NCI-H2107 treated with DMSO at 0.1 percent for 48 hours (cell line): ENCODE measurements at regions not wholly inside any gene's neighbourhood (a gene's known extent, or its start where the extent isn't known, plus 50 kb on each side); places are given as distances from the start of the nearest gene placed in this dataset.
A peak's percentile ranks its signal among the peaks of the same experiment; 100 is the strongest.

Experiments used
- DNase-seq: peaks from one replicate; lab custom pipeline; 2025; ENCODE audit not compliant: unreplicated experiment; lab: John Stamatoyannopoulos, UW

DNA sequence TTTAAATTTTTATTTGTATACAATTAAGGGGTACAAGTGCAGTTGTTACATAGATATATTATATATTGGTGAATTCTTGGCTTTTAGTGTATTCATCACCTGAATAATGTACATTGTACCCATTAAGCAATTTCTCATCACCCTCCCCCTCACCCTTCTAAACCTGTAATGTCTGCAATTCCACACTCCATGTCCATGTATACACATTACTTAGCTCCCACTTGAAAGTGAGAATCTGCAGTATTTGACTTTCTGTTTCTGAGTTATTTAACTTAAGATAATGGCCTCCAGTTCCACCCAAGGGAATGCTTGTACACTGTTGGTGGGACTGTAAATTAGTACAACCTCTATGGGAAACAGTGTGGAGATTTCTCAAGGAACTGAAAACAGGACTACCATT is 383.2 kb upstream of the KCNMB2 start:
- no peak for DNase-seq

DNA sequence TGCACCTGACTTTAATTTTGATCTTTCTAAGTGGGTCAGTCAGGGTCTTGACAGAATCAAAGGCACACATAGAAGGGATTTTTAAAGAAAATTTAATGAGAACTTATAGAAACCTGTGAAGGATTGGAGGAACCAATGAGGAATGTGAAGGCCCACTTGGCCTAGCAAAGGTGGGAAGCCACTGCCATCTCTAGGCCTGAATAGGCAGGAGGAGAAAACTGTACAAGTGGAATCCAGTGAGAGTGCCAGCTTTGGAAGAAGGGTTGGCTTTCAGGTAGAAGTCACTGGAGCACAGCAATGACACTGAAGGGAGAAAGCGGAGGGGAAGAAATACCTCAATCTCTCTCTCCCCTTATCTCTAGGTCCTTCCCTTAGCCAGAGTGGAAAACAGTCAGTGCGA is 380.7 kb upstream of the KCNMB2 start:
- DNase-seq, result peak; percentile 33

GRCh38 chr3:178156301-178156700 is 379.9 kb upstream of the KCNMB2 start:
- no peak for DNase-seq

DNA sequence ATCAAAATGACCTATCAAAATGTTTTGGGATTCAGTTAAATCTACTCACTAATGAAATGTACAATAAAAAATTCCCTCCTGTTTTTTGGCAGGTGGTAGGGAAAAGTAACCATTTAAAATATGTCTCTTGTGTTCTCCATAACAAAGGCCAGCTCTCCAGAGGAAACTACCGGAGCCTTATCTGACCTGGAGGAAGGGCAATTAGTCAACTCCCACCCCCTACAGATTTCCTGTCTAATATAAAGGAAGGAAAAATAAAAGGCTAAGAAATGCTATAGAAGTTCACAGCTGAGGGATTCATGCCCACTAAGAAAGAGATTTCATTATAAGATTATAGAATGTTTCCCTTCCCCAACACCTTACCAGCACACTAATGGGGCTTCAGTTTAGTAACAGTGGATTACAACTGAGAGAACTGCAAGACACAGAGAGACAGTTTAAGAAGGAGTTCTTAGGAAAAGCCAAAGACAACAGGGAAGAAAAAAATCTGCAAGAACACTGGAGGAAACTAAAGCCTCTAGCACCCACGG is 376.5 kb upstream of the KCNMB2 start:
- DNase-seq, result no peak

DNA sequence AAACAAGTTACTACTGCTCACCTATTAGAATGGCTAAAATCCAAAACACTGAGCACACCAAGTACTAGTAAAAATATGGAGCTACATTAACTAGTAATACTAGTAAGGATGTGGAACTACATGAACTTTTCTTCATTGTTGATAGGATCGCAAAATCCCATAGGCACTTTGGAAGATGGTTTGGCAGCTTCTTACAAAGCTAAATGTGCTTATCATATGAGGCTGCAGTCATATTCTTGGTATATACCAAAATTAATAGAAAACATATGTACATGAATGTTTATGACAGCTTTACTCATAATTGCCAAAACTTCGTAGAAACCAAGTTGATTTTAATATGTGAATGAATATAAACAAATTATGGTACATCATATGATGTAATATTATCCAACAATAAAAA is 366.8 kb upstream of the KCNMB2 start:
- no peak for DNase-seq

GRCh38 chr3:178170698-178171535 is 365.3 kb upstream of the KCNMB2 start:
- peak; percentile 83 for DNase-seq

DNA sequence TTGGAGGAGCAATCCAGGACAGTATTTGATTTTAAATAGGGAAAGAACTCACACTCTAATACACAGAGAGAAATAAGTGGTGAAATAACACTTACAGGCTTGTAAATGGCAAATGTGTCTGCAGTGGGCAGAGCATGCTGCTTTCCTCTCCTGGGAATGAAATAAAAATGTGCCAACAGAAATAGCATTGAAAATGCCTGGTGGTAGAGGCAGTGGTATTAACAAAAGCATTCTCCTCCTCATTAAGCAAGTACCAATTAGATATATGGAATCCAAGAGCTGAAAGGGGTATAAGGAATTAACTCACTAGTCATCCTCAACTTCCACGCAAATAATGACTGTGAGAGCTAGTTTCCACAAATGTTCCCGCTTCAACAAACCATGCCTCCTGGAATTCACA is 364.1 kb upstream of the KCNMB2 start:
- no peak for DNase-seq

GRCh38 chr3:178174201-178174915 is 361.9 kb upstream of the KCNMB2 start:
- DNase-seq, result no peak

DNA sequence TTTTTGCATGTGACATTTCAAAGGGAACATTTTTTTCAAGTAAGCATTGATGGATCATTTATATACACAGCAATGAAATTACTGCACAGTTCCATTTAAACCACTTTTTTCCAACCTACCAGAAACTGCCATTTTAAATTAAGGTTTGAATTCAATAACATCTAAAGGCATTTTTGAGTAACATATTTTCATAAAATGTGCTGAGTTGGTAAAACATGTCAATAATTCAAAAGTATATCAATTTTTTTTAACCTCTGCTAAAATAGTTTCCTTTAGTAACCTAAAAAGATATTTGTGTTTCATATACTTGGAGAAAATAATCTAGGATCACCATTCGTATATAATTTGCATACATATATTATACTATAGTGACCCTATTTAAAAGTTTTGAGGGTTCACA is 355.1 kb upstream of the KCNMB2 start:
- DNase-seq, result no peak

DNA sequence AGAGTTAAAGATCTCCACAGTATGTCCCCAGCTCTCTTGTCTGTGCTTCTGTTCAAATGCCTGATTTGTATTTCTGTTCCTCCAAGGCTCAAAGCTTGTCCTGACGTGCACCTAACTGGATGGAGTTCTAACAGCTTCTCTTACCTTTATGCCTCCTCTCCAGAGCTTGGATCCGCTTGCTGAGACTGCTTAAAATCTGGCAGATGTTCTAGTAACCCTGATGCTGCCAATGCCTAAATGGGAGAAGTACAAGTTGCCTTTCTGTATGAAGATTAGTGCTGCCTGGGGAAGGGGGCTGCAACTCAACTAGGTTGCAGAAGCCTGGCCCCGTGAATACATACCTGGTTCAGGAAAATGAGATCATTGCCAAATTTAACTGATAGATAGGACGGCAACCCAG is 354.5 kb upstream of the KCNMB2 start:
- DNase-seq, result no peak

- no peak for DNase-seq
Observed at GRCh38 chr3:178182337-178182779, 353.9 kb upstream of the KCNMB2 start.

- no peak for DNase-seq
Observed at GRCh38 chr3:178184833-178185232, 351.4 kb upstream of the KCNMB2 start.

DNA sequence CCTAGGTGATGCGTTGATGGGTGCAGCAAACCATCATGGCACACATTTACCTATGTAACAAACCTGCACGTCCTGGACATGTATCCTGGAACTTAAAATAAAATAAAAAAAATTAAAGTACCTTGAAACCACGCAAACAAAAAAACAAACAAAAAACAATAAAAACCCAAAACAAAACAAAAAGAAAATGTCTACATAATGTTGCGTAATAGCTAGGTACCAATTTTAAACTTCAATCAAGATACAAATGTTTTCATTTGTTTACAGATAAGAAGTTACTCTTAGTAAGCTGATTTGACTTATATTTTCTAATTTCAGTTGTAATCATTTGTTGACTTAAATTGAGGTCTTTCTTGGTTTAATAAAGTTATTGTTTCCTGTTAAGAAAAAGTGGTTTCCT is 349.6 kb upstream of the KCNMB2 start:
- no peak for DNase-seq

DNA sequence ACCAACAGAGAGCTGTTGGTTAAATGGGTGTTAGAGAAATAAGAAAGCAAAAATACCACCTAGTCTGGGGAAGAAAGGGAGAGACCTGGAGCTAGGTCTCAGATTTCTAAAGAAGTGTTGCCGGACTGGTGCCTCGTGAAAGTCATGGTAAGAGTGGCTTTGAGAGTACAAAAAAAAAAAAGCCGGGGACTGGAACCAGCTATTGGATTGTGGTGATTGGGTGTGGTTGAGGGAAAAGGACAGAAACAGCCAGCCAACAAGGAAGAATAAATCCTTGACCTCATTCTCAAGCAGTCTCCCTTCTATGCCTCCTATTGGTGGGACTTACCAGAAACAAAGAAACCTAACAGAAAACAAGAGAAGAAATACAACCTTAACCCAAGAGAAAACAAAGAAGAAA is 346.4 kb upstream of the KCNMB2 start:
- DNase-seq, result no peak

DNA sequence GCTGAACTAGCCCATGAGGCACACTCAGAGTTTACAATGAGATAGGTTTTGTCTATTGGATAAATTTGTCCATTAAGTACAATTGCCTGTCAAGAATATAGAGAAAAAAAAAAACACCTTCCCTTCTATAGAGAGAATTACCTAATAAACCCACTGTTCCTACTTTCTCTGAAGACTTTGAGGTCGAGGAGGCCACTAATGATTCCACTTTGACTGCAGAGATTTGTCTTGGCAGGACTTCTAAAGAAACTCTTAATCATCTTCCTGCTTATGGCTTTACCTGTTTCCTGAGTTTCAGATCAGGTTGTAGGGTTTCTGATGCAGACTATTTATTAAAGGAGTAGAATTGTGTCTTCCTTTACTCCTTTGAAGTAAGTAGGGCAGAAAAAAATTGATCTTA is 342.4 kb upstream of the KCNMB2 start:
- no peak for DNase-seq

GRCh38 chr3:178194539-178194938 is 341.7 kb upstream of the KCNMB2 start:
- no peak for DNase-seq

- no peak for DNase-seq
Observed at GRCh38 chr3:178195824-178196223, 340.4 kb upstream of the KCNMB2 start.

- DNase-seq, result no peak
Observed at GRCh38 chr3:178198329-178198728, 337.9 kb upstream of the KCNMB2 start.

DNA sequence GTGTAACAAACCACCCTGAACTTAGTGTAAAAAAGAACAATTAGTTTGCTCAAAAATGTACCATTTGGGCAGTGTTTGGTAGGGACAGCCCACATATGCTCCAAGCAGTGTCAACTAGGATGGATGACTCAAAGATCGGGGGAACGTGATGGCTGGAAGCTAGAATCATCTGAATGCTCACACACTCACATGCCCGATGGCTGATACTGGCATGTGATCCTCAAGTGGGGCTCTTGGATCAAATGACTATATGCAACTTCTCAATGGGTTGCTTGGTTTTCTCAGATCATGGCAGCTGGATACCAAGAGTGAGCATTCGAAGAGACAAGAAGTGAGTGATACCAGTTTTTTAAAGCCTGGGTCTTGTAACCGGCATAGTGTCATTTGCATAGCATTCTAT is 335.9 kb upstream of the KCNMB2 start:
- no peak for DNase-seq

DNA sequence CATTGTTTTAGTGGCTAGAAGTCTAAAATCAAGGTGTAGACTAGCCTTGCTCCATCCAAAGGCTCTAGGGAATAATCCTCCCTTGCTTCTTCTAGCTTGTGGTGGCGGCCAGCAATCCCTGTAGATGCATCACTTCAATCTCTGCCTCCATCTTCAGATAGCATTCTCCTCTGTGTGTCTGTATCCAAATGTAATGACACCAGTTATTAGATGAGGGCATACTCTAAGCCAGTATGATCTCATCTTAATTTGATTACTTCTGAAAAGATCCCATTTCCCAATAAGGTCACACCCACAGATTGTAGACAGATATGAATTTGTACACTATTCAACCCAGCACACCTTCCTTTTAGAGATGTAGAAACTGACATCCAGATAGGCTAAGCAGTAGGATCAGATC is 334.5 kb upstream of the KCNMB2 start:
- DNase-seq, result no peak

- no peak for DNase-seq
Observed at GRCh38 chr3:178202194-178202593, 334.0 kb upstream of the KCNMB2 start.

- no peak for DNase-seq
Observed at GRCh38 chr3:178203165-178203564, 333.1 kb upstream of the KCNMB2 start.
